Adrenal gland (tissue), 9 donors: ENCODE measurements at regions not wholly inside any gene's neighbourhood (a gene's known extent, or its start where the extent isn't known, plus 50 kb on each side); places are given as distances from the start of the nearest gene placed in this dataset.

Source experiments
- DNase-seq, 7 donors: peaks; one replicate each; pipeline ENCODE4 v3.0.0-alpha.2; 2019 to 2020
- H3K27ac ChIP-seq, 5 donors: fragments of 200-600 bp; sonication (generic) in 4 of 5; 1 replicate in 3 of 5; 2 replicates in 2 of 5; pipeline versions ENCODE4 v1.5.1 to v1.8.0; 2016 to 2020; ENCODE audit warnings: mild to moderate bottlenecking in 1 of 5
- H3K27me3 ChIP-seq: fragments of 200-600 bp; 2 replicates; pipeline ENCODE4 v1.8.0; 2021
- H3K36me3 ChIP-seq, 2 donors: fragments of 200-600 bp; replicated peaks in 1 of 2; 1 replicate in 1 of 2; 2 replicates in 1 of 2; pipeline versions ENCODE4 v1.5.1 to v1.8.0; 2018 to 2022
- H3K4me1 ChIP-seq, 2 donors: fragments of 200-600 bp; replicated peaks in 1 of 2; 1 replicate in 1 of 2; 2 replicates in 1 of 2; pipeline versions ENCODE4 v1.5.1 to v1.8.0; 2018 to 2021
- H3K4me3 ChIP-seq, 4 donors: fragments of 200-600 bp; sonication (generic) in 3 of 4; one replicate each; pipeline ENCODE4 v1.5.1; 2016 to 2018
- H3K9me3 ChIP-seq, 3 donors: fragments of 200-600 bp; sonication (generic) in 1 of 3; replicated peaks in 1 of 3; 1 replicate in 2 of 3; 2 replicates in 1 of 3; pipeline versions ENCODE4 v1.5.1 to v1.8.0; 2016 to 2021
- CTCF ChIP-seq, 6 experiments: fragments of 450-650 bp in 4 of 6; fragments of 200-600 bp in 2 of 6; sonication (generic) in 1 of 6; IDR thresholded peaks; 1 replicate in 5 of 6; 2 replicates in 1 of 6; pipeline versions ENCODE4 v1.5.1 to v1.8.0; 2016 to 2021; ENCODE audit warnings: antibody characterized with exemption in 6 of 6, mild to moderate bottlenecking in 2 of 6, moderate library complexity in 1 of 6
- POLR2A ChIP-seq, 2 donors: fragments of 450-650 bp; IDR thresholded peaks; one replicate each; pipeline ENCODE4 v1.6.1; 2017; ENCODE audit warnings: antibody characterized with exemption in 2 of 2, mild to moderate bottlenecking in 2 of 2, moderate library complexity in 1 of 2
- WGBS, 4 donors: extraction: QIAGEN DNeasy Blood & Tissue Kit in 2 of 4; methylation state at CpG; one replicate each; pipeline versions ENCODE4 v1.1.5 to v1.1.7; 2013 to 2017; 5-methylcytosine and 5-hydroxymethylcytosine counted together
- intact Hi-C, 2 donors: fragments of 100-400 bp; cut with DNase I; formaldehyde crosslinking; loops; one replicate each; pipeline versions ENCODE4 v1.14.1 to v1.15.0; 2022 to 2023
- donor health status: healthy with polysubstance abuse.
- donor health status: Bipolar disorder and iron deficiency.
- donor health status: DM: yes; HTN: yes; CAD: no.
- donor health status: DM: no; HTN: no; CAD: no.
- donor health status: DM: no; HTN: no; CAD: no.

- TF ChIP-seq POLR2A (IDR thresholded peaks at IDR 0.05) (no peak), CTCF (IDR thresholded peaks at IDR 0.05) (no peak)
- Histone ChIP-seq H3K27ac (peak overlapping the region in 1 of 5 donors; percentile 72), H3K4me3 (peak overlapping the region in 2 of 4 donors; percentile 23 to 58), H3K4me1 (peaks cover 0 to 9% of the 10 kb centered on the region in 2 donors), H3K36me3 (no peaks in the 10 kb centered on the region), H3K9me3 (peaks cover 0 to 6% (median 0%) of the 10 kb centered on the region in 3 donors), H3K27me3 (peaks cover 38% of the 10 kb centered on the region)
- intact Hi-C loops = no loop called here
- WGBS, 4 donors = 1% methylated on average over 24 to 105 of the region's 105 CpGs; no CpG with 5 or more reads in 1 of the 4 donors
- DNase-seq = peak in 1 of 7 donors; percentile 16
These were observed 107.4 kb upstream of the STOX2 start for GRCh38 chr4:183797445-183798300.

GRCh38 chr4:183798301-183799253 is 106.5 kb upstream of the STOX2 start:
- TF ChIP-seq POLR2A (IDR thresholded peaks at IDR 0.05) (no peak), CTCF (IDR thresholded peaks at IDR 0.05) (no peak)
- Histone ChIP-seq H3K4me3 (peak overlapping the region in 1 of 4 donors; percentile 58), H3K36me3 (no peaks in the 10 kb centered on the region), H3K27ac (peak overlapping the region in 1 of 5 donors; percentile 72), H3K4me1 (peaks cover 0 to 9% of the 10 kb centered on the region in 2 donors), H3K27me3 (peaks cover 38% of the 10 kb centered on the region), H3K9me3 (no peaks in the 10 kb centered on the region)
- intact Hi-C loops = no loop called here
- no peak for DNase-seq
- WGBS, 4 donors = 11 to 31% (median 19%) methylated on average over 22 to 65 of the region's 65 CpGs

- Histone ChIP-seq H3K4me1 (peaks cover 0 to 9% of the 10 kb centered on the region in 2 donors), H3K27me3 (peaks cover 30% of the 10 kb centered on the region), H3K4me3 (no peak overlapping the region), H3K9me3 (no peaks in the 10 kb centered on the region), H3K27ac (no peak overlapping the region), H3K36me3 (no peaks in the 10 kb centered on the region)
- 78 to 89% (median 81%) methylated on average over 8 of the region's 8 CpGs for WGBS, 4 donors
- TF ChIP-seq CTCF (IDR thresholded peaks at IDR 0.05) (no peak), POLR2A (IDR thresholded peaks at IDR 0.05) (no peak)
- intact Hi-C loops = no loop called here
- DNase-seq = no peak
These were observed 103.5 kb upstream of the STOX2 start for GRCh38 chr4:183801457-183802165.
